Femur (tissue), 1 donor: ENCODE measurements at regions not wholly inside any gene's neighbourhood (a gene's known extent, or its start where the extent isn't known, plus 50 kb on each side); places are given as distances from the start of the nearest gene placed in this dataset.

Experiments used
- DNase-seq: peaks from one replicate; pipeline ENCODE4 v3.0.0-alpha.2; 2017

- no peak for DNase-seq
Measured at GRCh38 chr2:156864325-156864724, 393.2 kb upstream of the GALNT5 start.

DNA sequence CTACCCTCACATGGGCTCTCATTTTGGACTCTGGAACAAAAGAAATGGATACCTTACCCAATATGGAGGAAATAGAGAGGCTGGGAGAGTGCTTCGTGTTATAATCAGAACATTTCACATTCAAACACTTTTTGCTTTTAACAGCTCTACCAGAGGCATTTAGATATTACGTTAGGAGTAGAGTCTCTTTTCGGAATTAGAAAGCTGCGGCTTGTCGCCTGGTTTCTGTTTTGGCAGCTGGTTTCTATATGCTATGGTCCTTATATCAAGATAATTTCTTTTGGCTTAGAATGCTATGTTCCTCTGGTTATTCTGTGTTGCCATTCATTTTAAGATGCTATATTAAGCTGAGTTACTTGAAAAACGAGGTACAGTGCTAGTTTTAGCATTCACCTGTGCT, 392.8 kb upstream of the GALNT5 start:
- no peak for DNase-seq

- DNase-seq: no peak
Measured at GRCh38 chr2:156867201-156867600, 390.3 kb upstream of the GALNT5 start.

DNA sequence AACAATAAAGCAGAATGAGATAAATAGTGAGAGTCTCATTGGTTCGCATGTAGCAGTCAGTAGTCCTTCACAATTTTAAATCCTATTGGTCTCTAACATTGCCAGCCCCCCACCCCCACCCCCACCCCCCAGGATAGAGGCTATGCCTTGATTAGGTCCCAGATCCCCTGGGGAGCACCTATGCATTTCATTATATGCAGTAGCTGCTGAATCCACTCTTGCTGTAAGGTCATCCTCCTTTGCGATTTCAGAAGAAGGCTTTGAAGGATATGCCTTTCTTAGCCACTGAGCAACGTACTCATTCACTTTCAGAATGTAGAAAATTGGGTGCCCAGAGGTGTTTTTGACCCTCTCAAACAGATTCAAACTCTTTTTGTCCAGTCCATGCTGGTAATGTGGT, 382.8 kb upstream of the GALNT5 start:
- no peak for DNase-seq

DNA sequence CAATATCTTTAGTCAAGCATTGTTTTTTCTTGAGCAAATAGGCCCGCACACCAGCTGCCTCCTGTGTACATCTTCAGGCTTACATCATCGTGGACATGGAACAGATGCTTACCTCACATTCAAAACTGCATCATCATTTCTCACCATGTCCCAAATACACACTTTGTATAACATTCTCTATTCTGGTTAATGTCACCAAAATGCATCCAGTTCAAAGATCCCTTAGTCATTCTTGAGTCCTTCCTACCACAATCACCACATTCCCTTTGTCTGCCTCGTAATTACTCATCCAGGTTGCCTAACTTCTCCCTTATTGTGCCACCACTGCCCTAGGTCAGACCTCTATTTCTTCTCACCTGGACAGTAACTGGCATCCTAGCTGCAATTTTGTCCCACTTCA, 373.7 kb upstream of the GALNT5 start:
- no peak for DNase-seq

- no peak for DNase-seq
Measured at GRCh38 chr2:156884216-156884615, 373.3 kb upstream of the GALNT5 start.

- no peak for DNase-seq
Measured at GRCh38 chr2:156890529-156891148, 366.9 kb upstream of the GALNT5 start.

- DNase-seq: no peak
Measured at GRCh38 chr2:156891609-156892008, 365.9 kb upstream of the GALNT5 start.

DNA sequence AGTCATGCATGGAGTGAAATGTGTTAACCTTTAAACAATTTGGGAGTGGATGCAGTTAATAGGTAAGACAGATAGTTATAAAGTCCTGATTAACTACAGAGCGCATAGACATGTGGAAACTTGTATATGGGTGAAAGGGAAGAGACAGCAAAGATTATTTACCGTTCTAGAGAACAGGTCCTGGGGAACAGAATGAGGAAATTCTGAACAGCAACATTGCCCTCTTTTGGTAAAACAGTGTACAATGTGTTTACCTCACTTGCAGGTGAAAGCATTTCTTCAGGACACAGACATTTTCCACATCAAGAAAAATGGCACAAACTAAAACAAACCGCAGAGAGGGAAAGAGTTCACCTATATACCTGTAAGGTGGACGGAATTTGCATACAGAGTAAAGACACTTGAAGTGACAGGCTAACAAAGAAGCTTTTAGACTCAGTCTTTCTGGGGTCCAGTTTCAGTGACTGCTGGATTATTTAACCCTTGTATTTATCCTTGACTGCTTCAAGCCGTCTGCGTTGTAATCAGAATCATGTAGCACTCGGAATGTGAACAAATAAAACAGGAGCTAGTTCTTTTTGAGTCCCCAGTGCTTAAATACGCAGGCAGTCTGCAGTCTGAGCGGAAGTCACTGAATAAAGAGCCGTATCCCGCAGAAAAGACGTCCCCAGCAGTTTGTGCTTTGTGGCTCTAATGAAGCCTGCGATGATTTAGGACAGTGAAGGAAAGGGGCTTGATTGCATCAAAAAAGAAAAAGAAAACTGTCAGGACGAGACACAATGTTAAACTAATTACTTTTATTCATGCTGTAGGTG, 364.8 kb upstream of the GALNT5 start:
- no peak for DNase-seq

DNA sequence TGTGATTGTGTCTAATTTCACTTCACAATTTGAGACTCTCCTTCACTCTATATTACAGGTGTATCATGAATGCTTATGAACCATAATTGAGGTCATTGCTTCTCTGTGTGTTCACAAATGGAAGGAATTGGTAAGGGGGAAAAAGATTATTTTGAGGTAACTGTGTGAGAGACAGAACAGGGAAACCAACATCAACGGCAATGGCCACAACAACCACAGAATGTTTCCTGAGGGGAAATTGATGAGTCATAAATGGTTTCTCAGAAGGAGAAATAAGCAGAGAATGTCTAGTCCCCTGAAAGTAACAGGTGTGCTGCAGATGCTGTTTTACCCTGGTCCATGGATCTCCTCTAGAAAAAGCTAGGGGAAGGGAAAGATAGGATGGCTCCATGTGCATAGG, 361.2 kb upstream of the GALNT5 start:
- DNase-seq: no peak

- no peak for DNase-seq
Measured at GRCh38 chr2:156897548-156897947, 360.0 kb upstream of the GALNT5 start.

DNA sequence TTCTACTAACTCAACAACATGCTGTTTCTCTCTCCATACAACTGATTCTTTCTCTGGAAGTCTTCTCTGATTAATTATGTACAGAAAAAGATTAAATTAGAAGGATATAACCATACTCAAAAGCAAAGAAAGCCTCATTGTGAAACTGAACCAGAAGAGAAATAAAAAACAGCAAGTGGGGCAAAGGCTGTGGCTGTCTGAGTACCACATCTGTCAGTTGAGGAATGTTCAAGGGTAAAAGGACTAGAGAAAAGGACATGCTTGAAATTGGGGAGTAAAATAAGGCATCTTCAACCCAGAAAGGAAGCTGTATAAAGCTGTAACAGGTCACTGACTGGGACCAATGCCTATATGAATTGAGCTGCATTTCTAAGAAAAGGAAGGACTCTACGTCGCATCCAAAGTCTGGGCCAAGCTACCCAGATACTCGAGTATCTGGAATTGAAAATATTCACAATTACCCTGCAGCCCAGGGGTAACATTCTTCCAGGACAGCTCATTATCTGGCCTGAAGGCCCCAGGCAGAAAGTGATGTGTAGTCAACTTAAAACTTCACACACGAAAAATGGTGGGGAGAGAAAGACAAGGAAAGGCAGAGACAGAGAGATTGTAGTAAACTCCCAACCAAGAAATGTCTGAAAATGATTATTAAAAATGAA, 356.0 kb upstream of the GALNT5 start:
- DNase-seq: no peak

GRCh38 chr2:156903335-156903734, 354.2 kb upstream of the GALNT5 start:
- no peak for DNase-seq

GRCh38 chr2:156907806-156908205, 349.7 kb upstream of the GALNT5 start:
- DNase-seq: no peak

GRCh38 chr2:156908825-156909224, 348.7 kb upstream of the GALNT5 start:
- no peak for DNase-seq

DNA sequence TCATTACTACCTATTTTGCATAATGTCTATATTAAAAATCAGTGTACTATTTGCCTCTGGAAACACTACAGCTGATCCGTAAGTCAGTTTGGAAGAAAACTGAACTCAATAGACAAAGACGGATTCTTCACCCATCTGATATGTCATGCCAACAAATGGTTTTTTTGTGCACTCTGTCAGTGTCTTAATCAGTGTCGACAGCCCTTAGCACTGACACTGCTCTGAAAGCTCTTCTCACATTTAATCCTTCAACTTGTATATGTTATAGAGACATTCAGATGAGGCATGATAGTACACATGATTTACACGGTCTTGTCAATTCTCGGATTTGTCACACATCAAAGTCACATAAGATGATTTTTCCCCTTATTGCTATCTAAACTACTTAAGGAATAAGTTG, 347.5 kb upstream of the GALNT5 start:
- no peak for DNase-seq

- DNase-seq: no peak
Measured at GRCh38 chr2:156915332-156915731, 342.2 kb upstream of the GALNT5 start.

GRCh38 chr2:156918410-156918809, 339.1 kb upstream of the GALNT5 start:
- no peak for DNase-seq

- DNase-seq: no peak
Measured at GRCh38 chr2:156930423-156930822, 327.1 kb upstream of the GALNT5 start.

GRCh38 chr2:156933645-156934225, 323.8 kb upstream of the GALNT5 start:
- DNase-seq: no peak

DNA sequence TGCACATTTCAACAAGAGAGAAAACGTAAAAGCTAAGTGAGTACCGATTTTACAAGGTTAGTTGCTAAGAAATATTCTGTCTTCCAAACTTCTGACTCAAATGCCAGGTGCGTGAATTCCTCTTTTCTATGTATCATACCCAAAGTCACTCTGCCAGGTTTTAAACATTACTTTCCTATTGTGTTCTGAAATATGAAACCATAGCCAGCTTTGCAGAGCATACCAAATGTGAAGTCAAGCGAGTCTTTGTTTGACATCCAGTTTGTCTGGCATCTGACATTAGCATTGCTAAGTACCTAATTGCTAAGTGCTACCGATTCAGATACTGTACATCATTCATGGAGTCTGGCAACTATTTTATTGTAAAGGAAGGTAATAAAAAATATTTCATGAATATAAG, 321.9 kb upstream of the GALNT5 start:
- DNase-seq: no peak

- no peak for DNase-seq
Measured at GRCh38 chr2:156937430-156937829, 320.1 kb upstream of the GALNT5 start.

- DNase-seq: no peak
Measured at GRCh38 chr2:156944871-156945270, 312.6 kb upstream of the GALNT5 start.

GRCh38 chr2:156947261-156947660, 310.2 kb upstream of the GALNT5 start:
- no peak for DNase-seq
